AG04450 (cell line): ENCODE measurements at regions not wholly inside any gene's neighbourhood (a gene's known extent, or its start where the extent isn't known, plus 50 kb on each side); places are given as distances from the start of the nearest gene placed in this dataset.

ENCODE experiments used
- CTCF ChIA-PET: fragments of 300-600, 350-600 bp; formaldehyde crosslinking; extraction: SDS; loops from one replicate; lab custom pipeline; 2022; ENCODE audit warnings: antibody characterized with exemption, inconsistent platforms; lab: Charles Lee
- POLR2A ChIA-PET: fragments of 350-600 bp; formaldehyde crosslinking; extraction: SDS; loops from one replicate; lab custom pipeline; 2021; ENCODE audit warnings: antibody characterized with exemption, inconsistent platforms; lab: Yijun Ruan, JAX
- DNase-seq: peaks from one replicate; pipeline ENCODE4 v3.0.0-alpha.2; 2011; ENCODE audit warnings: low read depth, low spot score
- H3K27ac ChIP-seq: one replicate; pipeline ENCODE4 v1.5.1; 2012; ENCODE audit warnings: low read depth, low read length, control low read depth
- H3K27me3 ChIP-seq: one replicate; pipeline ENCODE4 v1.6.0; 2012; ENCODE audit warnings: low read length; ENCODE audit not compliant: control insufficient read depth, insufficient read depth
- H3K4me3 ChIP-seq: 2 replicates; pipeline ENCODE4 v1.5.1; 2011; ENCODE audit warnings: mild to moderate bottlenecking, low read depth, low read length, control low read depth
- H3K9me3 ChIP-seq: 2 replicates; pipeline ENCODE4 v1.5.1; 2012; ENCODE audit warnings: low read length; ENCODE audit not compliant: control insufficient read depth, insufficient read depth
- CTCF ChIP-seq: IDR thresholded peaks from 2 replicates; pipeline ENCODE4 v1.5.1; 2011; ENCODE audit warnings: low read depth, low read length, control low read depth, inconsistent platforms

- Histone ChIP-seq H3K4me3 (no peak overlapping the region), H3K9me3 (no peaks in the 10 kb centered on the region), H3K27ac (no peak overlapping the region), H3K27me3 (no peaks in the 10 kb centered on the region)
- ChIA-PET CTCF (no interaction called here), POLR2A (no interaction called here)
- no peak for TF ChIP-seq CTCF
- DNase-seq = no peak
Observed at GRCh38 chr5:97436405-97436804, 253.4 kb upstream of the RIOK2 start.

GRCh38 chr5:97443740-97444139 is 260.7 kb upstream of the RIOK2 start:
- TF ChIP-seq CTCF = no peak
- no peaks in the 10 kb centered on the region for H3K27me3 ChIP-seq
- no peak overlapping the region for H3K4me3 ChIP-seq
- CTCF ChIA-PET = no interaction called here
- POLR2A ChIA-PET = no interaction called here
- no peak for DNase-seq
- no peaks in the 10 kb centered on the region; the same call in 1 of the 2 replicates for H3K9me3 ChIP-seq
- H3K27ac ChIP-seq = no peak overlapping the region

GRCh38 chr5:97449172-97449571 is 266.1 kb upstream of the RIOK2 start:
- POLR2A ChIA-PET = no interaction called here
- CTCF ChIA-PET = no interaction called here

GRCh38 chr5:97452646-97453045 is 269.6 kb upstream of the RIOK2 start:
- ChIA-PET CTCF (no interaction called here), POLR2A (no interaction called here)
- no peak for TF ChIP-seq CTCF

More at GRCh38 chr5:97449172-97449571, 266.1 kb upstream of the RIOK2 start:
- Histone ChIP-seq H3K27ac (no peak overlapping the region), H3K9me3 (no peaks in the 10 kb centered on the region), H3K4me3 (no peak overlapping the region), H3K27me3 (no peaks in the 10 kb centered on the region)
- no peak for DNase-seq
- no peak for TF ChIP-seq CTCF

GRCh38 chr5:97453263-97453662 is 270.2 kb upstream of the RIOK2 start:
- ChIA-PET CTCF (no interaction called here), POLR2A (no interaction called here)
- no peak for DNase-seq
- Histone ChIP-seq H3K4me3 (no peak overlapping the region), H3K9me3 (no peaks in the 10 kb centered on the region), H3K27me3 (no peaks in the 10 kb centered on the region), H3K27ac (no peak overlapping the region)
- TF ChIP-seq CTCF = no peak

More at GRCh38 chr5:97452646-97453045, 269.6 kb upstream of the RIOK2 start:
- Histone ChIP-seq H3K9me3 (no peaks in the 10 kb centered on the region), H3K27me3 (no peaks in the 10 kb centered on the region), H3K4me3 (no peak overlapping the region), H3K27ac (no peak overlapping the region)
- no peak for DNase-seq
